ENCODE measurements at regions not wholly inside any gene's neighbourhood (a gene's known extent, or its start where the extent isn't known, plus 50 kb on each side); places are given as distances from the start of the nearest gene placed in this dataset.

GRCh38 chr17:36742267-36743000 is 141.1 kb downstream of the MRM1 start:
- H3K79me2 ChIP-seq (ENCODE audit: insufficient read depth, low read length): no peaks in the 10 kb centered on the region
- Mint-ChIP-seq H3K27me3 (ENCODE audit: low read depth in 3 of 3) (peaks cover 4 to 9% (median 4%) of the 10 kb centered on the region in 3 donors), H3K4me3 (no peak overlapping the region), H3K27ac (peak overlapping the region in 1 of 7 donors; percentile 0), H3K36me3 (no peaks in the 10 kb centered on the region), H3K9me3 (peaks cover 0 to 7% (median 0%) of the 10 kb centered on the region in 7 donors), H3K4me1 (no peaks in the 10 kb centered on the region)
- no peak overlapping the region for H3K4me2 ChIP-seq (replicated peaks; ENCODE audit: extremely low read depth, low read length, poor library complexity, severe bottlenecking)
- no peaks in the 10 kb centered on the region for H3K27me3 ChIP-seq (ENCODE audit: control insufficient read depth in 2 of 2, insufficient read depth in 2 of 2, low read length in 2 of 2)
- intact Hi-C loops (cut with micrococcal nuclease): no loop called here
- DNase-seq: no peak
- no peaks in the 10 kb centered on the region for H3K4me1 ChIP-seq (ENCODE audit: control insufficient read depth in 1 of 2, insufficient read depth in 2 of 2, low read length in 2 of 2)
- TF ChIP-seq, protein P1, sequence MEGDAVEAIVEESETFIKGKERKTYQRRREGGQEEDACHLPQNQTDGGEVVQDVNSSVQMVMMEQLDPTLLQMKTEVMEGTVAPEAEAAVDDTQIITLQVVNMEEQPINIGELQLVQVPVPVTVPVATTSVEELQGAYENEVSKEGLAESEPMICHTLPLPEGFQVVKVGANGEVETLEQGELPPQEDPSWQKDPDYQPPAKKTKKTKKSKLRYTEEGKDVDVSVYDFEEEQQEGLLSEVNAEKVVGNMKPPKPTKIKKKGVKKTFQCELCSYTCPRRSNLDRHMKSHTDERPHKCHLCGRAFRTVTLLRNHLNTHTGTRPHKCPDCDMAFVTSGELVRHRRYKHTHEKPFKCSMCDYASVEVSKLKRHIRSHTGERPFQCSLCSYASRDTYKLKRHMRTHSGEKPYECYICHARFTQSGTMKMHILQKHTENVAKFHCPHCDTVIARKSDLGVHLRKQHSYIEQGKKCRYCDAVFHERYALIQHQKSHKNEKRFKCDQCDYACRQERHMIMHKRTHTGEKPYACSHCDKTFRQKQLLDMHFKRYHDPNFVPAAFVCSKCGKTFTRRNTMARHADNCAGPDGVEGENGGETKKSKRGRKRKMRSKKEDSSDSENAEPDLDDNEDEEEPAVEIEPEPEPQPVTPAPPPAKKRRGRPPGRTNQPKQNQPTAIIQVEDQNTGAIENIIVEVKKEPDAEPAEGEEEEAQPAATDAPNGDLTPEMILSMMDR (IDR thresholded peaks at IDR 0.05): no peak
- 83% methylated on average over 15 of the region's 18 CpGs for WGBS (ENCODE audit: insufficient coverage)
- H2AFZ ChIP-seq (ENCODE audit: insufficient read depth, low read depth, low read length, poor library complexity, severe bottlenecking): no peak overlapping the region
- H3K36me3 ChIP-seq (replicated peaks in 1 of 2; ENCODE audit: control insufficient read depth in 1 of 2, insufficient read depth in 2 of 2, low read length in 2 of 2): no peaks in the 10 kb centered on the region
- H3K4me3 ChIP-seq (replicated peaks in 1 of 3; ENCODE audit: low read depth in 2 of 3, low read length in 3 of 3): no peak overlapping the region
- H3K9ac ChIP-seq (ENCODE audit: insufficient read depth, low read length, poor library complexity, severe bottlenecking): no peak overlapping the region
- H4K20me1 ChIP-seq (ENCODE audit: insufficient read depth, low read length): no peaks in the 10 kb centered on the region
- no peak overlapping the region for H3K27ac ChIP-seq (ENCODE audit: low read depth in 1 of 2, low read length in 2 of 2)
- H3K9me3 ChIP-seq (replicated peaks in 1 of 2; ENCODE audit: control insufficient read depth in 1 of 2, insufficient read depth in 1 of 2, low read length in 2 of 2): no peaks in the 10 kb centered on the region

DNA sequence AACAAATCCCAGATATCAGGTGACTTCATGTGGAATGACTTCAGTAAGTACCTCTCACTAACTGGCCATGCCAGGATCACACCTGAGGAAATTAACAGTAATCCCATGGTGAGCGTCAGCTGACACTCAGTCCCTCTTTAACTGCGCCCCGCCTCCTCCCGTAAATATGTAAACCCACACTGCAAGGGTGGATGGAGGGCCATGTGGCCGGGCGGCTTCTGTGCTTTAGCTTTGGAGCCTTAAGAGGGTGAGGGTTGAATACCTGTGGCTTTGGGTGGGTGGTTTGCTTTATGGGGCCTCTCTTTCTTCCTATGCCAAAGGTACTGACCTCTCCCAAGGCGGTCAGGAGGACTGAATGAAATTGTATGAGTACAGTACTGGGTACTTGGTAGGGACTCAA is 141.7 kb downstream of the MRM1 start:
- H3K27me3 ChIP-seq (ENCODE audit: control insufficient read depth in 2 of 2, insufficient read depth in 2 of 2, low read length in 2 of 2): no peaks in the 10 kb centered on the region
- no peak overlapping the region for H3K9ac ChIP-seq (ENCODE audit: insufficient read depth, low read length, poor library complexity, severe bottlenecking)
- TF ChIP-seq, protein P1 (IDR thresholded peaks at IDR 0.05): no peak
- no peaks in the 10 kb centered on the region for H3K4me1 ChIP-seq (ENCODE audit: control insufficient read depth in 1 of 2, insufficient read depth in 2 of 2, low read length in 2 of 2)
- H4K20me1 ChIP-seq (ENCODE audit: insufficient read depth, low read length): no peaks in the 10 kb centered on the region
- H3K36me3 ChIP-seq (replicated peaks in 1 of 2; ENCODE audit: control insufficient read depth in 1 of 2, insufficient read depth in 2 of 2, low read length in 2 of 2): no peaks in the 10 kb centered on the region
- Mint-ChIP-seq H3K4me1 (no peaks in the 10 kb centered on the region), H3K27me3 (ENCODE audit: low read depth in 3 of 3) (peaks cover 4 to 5% (median 4%) of the 10 kb centered on the region in 3 donors), H3K36me3 (no peaks in the 10 kb centered on the region), H3K9me3 (peaks cover 0 to 4% (median 0%) of the 10 kb centered on the region in 7 donors), H3K27ac (no peak overlapping the region), H3K4me3 (no peak overlapping the region)
- H2AFZ ChIP-seq (ENCODE audit: insufficient read depth, low read depth, low read length, poor library complexity, severe bottlenecking): no peak overlapping the region
- no CpG with 5 or more reads among the region's 7 CpGs for WGBS (ENCODE audit: insufficient coverage)
- no peak overlapping the region for H3K4me3 ChIP-seq (replicated peaks in 1 of 3; ENCODE audit: low read depth in 2 of 3, low read length in 3 of 3)
- intact Hi-C loops (cut with micrococcal nuclease): no loop called here
- no peak overlapping the region for H3K4me2 ChIP-seq (replicated peaks; ENCODE audit: extremely low read depth, low read length, poor library complexity, severe bottlenecking)
- no peak overlapping the region for H3K27ac ChIP-seq (ENCODE audit: low read depth in 1 of 2, low read length in 2 of 2)
- no peaks in the 10 kb centered on the region for H3K9me3 ChIP-seq (replicated peaks in 1 of 2; ENCODE audit: control insufficient read depth in 1 of 2, insufficient read depth in 1 of 2, low read length in 2 of 2)
- no peak for DNase-seq
- H3K79me2 ChIP-seq (ENCODE audit: insufficient read depth, low read length): no peaks in the 10 kb centered on the region
